RPMI7951 (cell line): ENCODE measurements at regions not wholly inside any gene's neighbourhood (a gene's known extent, or its start where the extent isn't known, plus 50 kb on each side); places are given as distances from the start of the nearest gene placed in this dataset.
"Not testable (repeated sequence)": the region's sequence is repeated elsewhere in the genome, so short reads cannot be mapped to it uniquely, and the experiment has no call there.

ENCODE experiments used
- DNase-seq: peaks from one replicate; pipeline ENCODE4 v3.0.0-alpha.2; 2012; ENCODE audit warnings: low read depth

GRCh38 chr3:159866201-159866746 is 122.4 kb upstream of the IL12A start:
- DNase-seq = peak; percentile 33

- no peak for DNase-seq
Observed at GRCh38 chr3:159867372-159867771, 121.3 kb upstream of the IL12A start.

- DNase-seq = no peak
Observed at GRCh38 chr3:159870723-159871122, 117.9 kb upstream of the IL12A start.

GRCh38 chr3:159872374-159873109 is 116.1 kb upstream of the IL12A start:
- peak; percentile 84 for DNase-seq

GRCh38 chr3:159875116-159875515 is 113.5 kb upstream of the IL12A start:
- DNase-seq = no peak

- DNase-seq = no peak
Observed at GRCh38 chr3:159877924-159878323, 110.7 kb upstream of the IL12A start.

- no peak for DNase-seq
Observed at GRCh38 chr3:159879146-159879545, 109.5 kb upstream of the IL12A start.

GRCh38 chr3:159879598-159879997 is 109.0 kb upstream of the IL12A start:
- no peak for DNase-seq

GRCh38 chr3:159881208-159881607 is 107.4 kb upstream of the IL12A start:
- DNase-seq = no peak

GRCh38 chr3:159881828-159882309 is 106.8 kb upstream of the IL12A start:
- DNase-seq = no peak

GRCh38 chr3:159882367-159882766 is 106.3 kb upstream of the IL12A start:
- DNase-seq = no peak

- DNase-seq = no peak
Observed at GRCh38 chr3:159882790-159883779, 105.5 kb upstream of the IL12A start.

GRCh38 chr3:159884661-159885402 is 103.8 kb upstream of the IL12A start:
- peak; percentile 46 for DNase-seq

GRCh38 chr3:159886050-159886449 is 102.6 kb upstream of the IL12A start:
- DNase-seq = no peak

- not testable (repeated sequence) for DNase-seq
Observed at GRCh38 chr3:159886530-159886929, 102.1 kb upstream of the IL12A start.

GRCh38 chr3:159887168-159887567 is 101.5 kb upstream of the IL12A start:
- no peak for DNase-seq

- no peak for DNase-seq
Observed at GRCh38 chr3:159887911-159888310, 100.7 kb upstream of the IL12A start.

- DNase-seq = no peak
Observed at GRCh38 chr3:159892171-159892795, 96.4 kb upstream of the IL12A start.

GRCh38 chr3:159892801-159893200 is 95.8 kb upstream of the IL12A start:
- no peak for DNase-seq

GRCh38 chr3:159894386-159894785 is 94.2 kb upstream of the IL12A start:
- DNase-seq = no peak

- DNase-seq = no peak
Observed at GRCh38 chr3:159895430-159895829, 93.2 kb upstream of the IL12A start.
